Chondrocyte (in vitro differentiated cells): ENCODE measurements at regions not wholly inside any gene's neighbourhood (a gene's known extent, or its start where the extent isn't known, plus 50 kb on each side); places are given as distances from the start of the nearest gene placed in this dataset.

Experiments used
- DNase-seq: peaks from one replicate; pipeline ENCODE4 v3.0.0; 2021; ENCODE audit warnings: mixed read lengths, low spot score
- H3K27ac Mint-ChIP-seq: one replicate; pipeline ENCODE4 v1.8.0; 2021; ENCODE audit warnings: mild to moderate bottlenecking, moderate library complexity, mixed read lengths; ENCODE audit not compliant: unreplicated experiment
- H3K27me3 Mint-ChIP-seq: 2 replicates; pipeline ENCODE4 v1.8.0; 2021; ENCODE audit warnings: low read depth, mixed read lengths
- H3K36me3 Mint-ChIP-seq: 2 replicates; pipeline ENCODE4 v1.8.0; 2021; ENCODE audit warnings: low read depth, mixed read lengths
- H3K4me1 Mint-ChIP-seq: 2 replicates; pipeline ENCODE4 v1.8.0; 2021; ENCODE audit warnings: low read depth, mild to moderate bottlenecking, mixed read lengths
- H3K4me3 Mint-ChIP-seq: one replicate; pipeline ENCODE4 v1.8.0; 2021; ENCODE audit warnings: mild to moderate bottlenecking, moderate library complexity, mixed read lengths; ENCODE audit not compliant: unreplicated experiment
- H3K9me3 Mint-ChIP-seq: 2 replicates; pipeline ENCODE4 v1.8.0; 2021; ENCODE audit warnings: low read depth, mixed read lengths
- CTCF ChIP-seq: fragments of 200-600 bp; sonication (generic); IDR thresholded peaks from 2 replicates; pipeline ENCODE4 v1.5.0; 2021; ENCODE audit warnings: antibody characterized with exemption, mild to moderate bottlenecking, moderate library complexity

GRCh38 chr17:73870473-73870872 is 226.2 kb upstream of the SDK2 start:
- DNase-seq, result no peak
- no peak overlapping the region for H3K4me3 Mint-ChIP-seq
- H3K27me3 Mint-ChIP-seq, result peaks cover 27% of the 10 kb centered on the region
- peaks cover 5% of the 10 kb centered on the region for H3K4me1 Mint-ChIP-seq
- H3K36me3 Mint-ChIP-seq, result no peaks in the 10 kb centered on the region
- no peak for TF ChIP-seq CTCF
- no peak overlapping the region for H3K27ac Mint-ChIP-seq
- no peaks in the 10 kb centered on the region for H3K9me3 Mint-ChIP-seq

GRCh38 chr17:73872816-73873215 is 228.6 kb upstream of the SDK2 start:
- Mint-ChIP-seq H3K27me3 (peaks cover 22% of the 10 kb centered on the region), H3K4me1 (peaks cover 5% of the 10 kb centered on the region), H3K36me3 (no peaks in the 10 kb centered on the region), H3K27ac (no peak overlapping the region), H3K4me3 (no peak overlapping the region), H3K9me3 (no peaks in the 10 kb centered on the region)
- DNase-seq, result no peak
- no peak for TF ChIP-seq CTCF

DNA sequence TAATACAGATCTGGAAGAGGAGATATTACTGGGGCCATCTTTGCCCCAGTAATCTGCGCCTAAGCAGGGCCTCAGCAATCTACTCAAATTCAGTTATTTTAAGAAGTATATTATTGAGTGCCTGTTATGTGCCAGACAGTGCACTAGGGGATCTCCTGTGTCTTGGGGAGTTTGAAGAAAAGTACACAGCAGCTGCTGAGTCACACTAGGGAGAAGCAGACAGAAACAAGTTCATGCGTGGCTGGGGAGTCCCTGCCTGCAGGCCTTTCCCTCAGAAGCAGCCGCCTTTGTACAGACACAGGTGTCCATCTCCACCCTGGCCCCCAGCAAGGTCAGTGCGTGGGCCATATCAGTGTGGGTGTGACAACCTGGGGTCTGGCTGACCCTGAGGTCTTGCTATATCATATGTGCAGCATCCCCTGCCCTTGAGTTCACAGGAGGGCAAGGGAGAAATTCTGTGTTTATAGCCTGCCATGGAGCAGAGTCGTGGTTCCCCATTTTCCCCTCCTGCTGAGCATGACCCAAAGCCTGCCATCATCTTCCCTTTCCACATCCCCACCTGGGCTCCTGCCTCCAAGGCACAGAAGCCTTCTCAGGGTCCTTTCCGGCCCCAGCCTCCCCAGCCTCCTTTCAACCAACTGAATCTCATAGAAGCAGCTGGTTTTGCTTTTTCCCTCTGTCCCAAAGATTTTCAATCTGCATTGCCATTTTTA is 229.9 kb upstream of the SDK2 start:
- H3K27me3 Mint-ChIP-seq, result peaks cover 27% of the 10 kb centered on the region
- TF ChIP-seq CTCF, result peak; percentile 19

GRCh38 chr17:73875346-73875745 is 231.1 kb upstream of the SDK2 start:
- no peaks in the 10 kb centered on the region for H3K9me3 Mint-ChIP-seq
- peaks cover 26% of the 10 kb centered on the region for H3K27me3 Mint-ChIP-seq
- H3K4me1 Mint-ChIP-seq, result peaks cover 5% of the 10 kb centered on the region
- no peak for DNase-seq
- H3K27ac Mint-ChIP-seq, result no peak overlapping the region
- H3K4me3 Mint-ChIP-seq, result no peak overlapping the region
- no peaks in the 10 kb centered on the region for H3K36me3 Mint-ChIP-seq
- no peak for TF ChIP-seq CTCF

More for the DNA sequence above, 229.9 kb upstream of the SDK2 start:
- H3K9me3 Mint-ChIP-seq, result no peaks in the 10 kb centered on the region
- DNase-seq, result no peak
- H3K4me1 Mint-ChIP-seq, result peaks cover 5% of the 10 kb centered on the region
- H3K27ac Mint-ChIP-seq, result no peak overlapping the region
- no peak overlapping the region for H3K4me3 Mint-ChIP-seq
- H3K36me3 Mint-ChIP-seq, result no peaks in the 10 kb centered on the region

GRCh38 chr17:73877962-73878361 is 233.7 kb upstream of the SDK2 start:
- no peak for TF ChIP-seq CTCF
- H3K27ac Mint-ChIP-seq, result no peak overlapping the region
- no peaks in the 10 kb centered on the region for H3K9me3 Mint-ChIP-seq
- peaks cover 37% of the 10 kb centered on the region for H3K27me3 Mint-ChIP-seq
- H3K36me3 Mint-ChIP-seq, result no peaks in the 10 kb centered on the region
- no peak for DNase-seq
- H3K4me3 Mint-ChIP-seq, result no peak overlapping the region
- peaks cover 5% of the 10 kb centered on the region for H3K4me1 Mint-ChIP-seq
